GM12878 (cell line): ENCODE measurements at regions not wholly inside any gene's neighbourhood (a gene's known extent, or its start where the extent isn't known, plus 50 kb on each side); places are given as distances from the start of the nearest gene placed in this dataset.

Experiments
- ATAC-seq: fragments of 200-7000 bp; cut with Tn5 transposase; 3 replicates; pipeline ENCODE4 v1.9.1; 2020; ENCODE audit warnings: mild to moderate bottlenecking, moderate library complexity
- BruUV-seq: library from RNA; stranded (reverse); fragments of 400-500 nt; replicated peaks from 2 replicates; lab custom pipeline; 2021; lab: Mats Ljungman, UMichigan
- CTCF ChIA-PET: fragments of 300-600 bp; sonication (Branson Sonifier 250); formaldehyde crosslinking; extraction: SDS; loops from one replicate; lab custom pipeline; 2021; ENCODE audit warnings: inconsistent platforms; lab: Yijun Ruan, JAX
- POLR2A ChIA-PET: fragments of 350-600 bp; formaldehyde crosslinking; extraction: SDS; loops from one replicate; lab custom pipeline; 2021; ENCODE audit warnings: inconsistent platforms; lab: Charles Lee
- RAD21 ChIA-PET: fragments of 300-600 bp; sonication (Branson Sonifier 250); formaldehyde crosslinking; loops from one replicate; lab custom pipeline; 2023; ENCODE audit warnings: antibody characterized with exemption; ENCODE audit not compliant: unreplicated experiment; lab: Charles Lee
- SMC1A ChIA-PET: fragments of 300-600 bp; sonication (Branson Sonifier 250); formaldehyde crosslinking; loops from one replicate; lab custom pipeline; 2023; ENCODE audit not compliant: unreplicated experiment, uncharacterized antibody; lab: Charles Lee
- DNase-seq: peaks from one replicate; pipeline ENCODE4 v3.0.0-alpha.2; 2011; ENCODE audit warnings: low read depth, low spot score
- FAIRE-seq: peaks from 3 replicates; lab custom pipeline; 2011; peaks lifted over from hg19 to GRCh38; lab: Jason Lieb, UNC
- H2AFZ ChIP-seq: 2 replicates; pipeline ENCODE4 v1.6.0; 2011; ENCODE audit warnings: low read depth, low read length, control low read depth; ENCODE audit not compliant: control insufficient read depth
- H3K27ac ChIP-seq: 2 replicates; pipeline ENCODE4 v1.5.1; 2011; ENCODE audit warnings: control low read depth; ENCODE audit not compliant: control insufficient read depth, insufficient read depth
- H3K27me3 ChIP-seq, 2 experiments: replicated peaks in 1 of 2; 2 replicates each; pipeline versions ENCODE4 v1.6.0 to v1.6.1; 2011; ENCODE audit warnings: low read length in 1 of 2; ENCODE audit not compliant: control insufficient read depth in 2 of 2, insufficient read depth in 2 of 2
- H3K36me3 ChIP-seq, 2 experiments: 2 replicates each; pipeline ENCODE4 v1.5.1; 2011; ENCODE audit warnings: low read length in 1 of 2; ENCODE audit not compliant: control insufficient read depth in 2 of 2, insufficient read depth in 2 of 2
- H3K4me1 ChIP-seq: 2 replicates; pipeline ENCODE4 v1.6.1; 2011; ENCODE audit warnings: mild to moderate bottlenecking, low read length, moderate library complexity, mixed read lengths; ENCODE audit not compliant: control insufficient read depth, insufficient read depth
- H3K4me2 ChIP-seq: 2 replicates; pipeline ENCODE4 v1.6.0; 2011; ENCODE audit warnings: control low read depth; ENCODE audit not compliant: control insufficient read depth, insufficient read depth
- H3K4me3 ChIP-seq: fragments of 200-600 bp; sonication (generic); 2 replicates; pipeline ENCODE4 v1.5.1; 2016
- H3K79me2 ChIP-seq: 2 replicates; pipeline ENCODE4 v1.6.0; 2011; ENCODE audit warnings: low read length; ENCODE audit not compliant: control insufficient read depth, insufficient read depth
- H3K9ac ChIP-seq: 2 replicates; pipeline ENCODE4 v1.8.0; 2011; ENCODE audit warnings: low read length, control low read depth, mixed read lengths; ENCODE audit not compliant: control insufficient read depth, insufficient read depth
- H3K9me3 ChIP-seq: replicated peaks from 3 replicates; pipeline ENCODE4 v1.5.1; 2011; ENCODE audit warnings: mild to moderate bottlenecking, low read length; ENCODE audit not compliant: control insufficient read depth, insufficient read depth
- H4K20me1 ChIP-seq: 2 replicates; pipeline ENCODE4 v1.6.0; 2011; ENCODE audit not compliant: control insufficient read depth, insufficient read depth
- FOXM1 ChIP-seq: IDR thresholded peaks from 2 replicates; pipeline ENCODE4 v1.6.1; 2012; ENCODE audit warnings: low read depth, mild to moderate bottlenecking, inconsistent platforms, low read length, moderate library complexity
- MAX ChIP-seq: IDR thresholded peaks from 2 replicates; pipeline ENCODE4 v1.6.1; 2012; ENCODE audit warnings: low read depth, low read length, improper control_type of control experiment
- REST ChIP-seq: IDR thresholded peaks from 2 replicates; pipeline ENCODE4 v1.6.1; 2012; ENCODE audit warnings: mild to moderate bottlenecking, low read depth, low read length
- TCF7 ChIP-seq: IDR thresholded peaks from 2 replicates; pipeline ENCODE4 v1.6.1; 2014; ENCODE audit warnings: antibody characterized with exemption, borderline replicate concordance
- WGBS: methylation state at CpG from one replicate; pipeline ENCODE4 v1.1.6; 2016; ENCODE audit warnings: low lambda C conversion rate; ENCODE audit not compliant: insufficient replicate concordance, insufficient coverage; ENCODE audit errors: missing lambda C conversion rate; 5-methylcytosine and 5-hydroxymethylcytosine counted together
- in situ Hi-C: fragments of 300-500 bp; cut with MboI; formaldehyde crosslinking; loops from 9 replicates; pipeline ENCODE4 v1.14.3; 2018; ENCODE audit warnings: mixed read lengths
- intact Hi-C: fragments of 100-400 bp; cut with micrococcal nuclease; formaldehyde crosslinking; loops from one replicate; pipeline ENCODE4 v1.14.2; 2022; ENCODE audit not compliant: unreplicated experiment

DNA sequence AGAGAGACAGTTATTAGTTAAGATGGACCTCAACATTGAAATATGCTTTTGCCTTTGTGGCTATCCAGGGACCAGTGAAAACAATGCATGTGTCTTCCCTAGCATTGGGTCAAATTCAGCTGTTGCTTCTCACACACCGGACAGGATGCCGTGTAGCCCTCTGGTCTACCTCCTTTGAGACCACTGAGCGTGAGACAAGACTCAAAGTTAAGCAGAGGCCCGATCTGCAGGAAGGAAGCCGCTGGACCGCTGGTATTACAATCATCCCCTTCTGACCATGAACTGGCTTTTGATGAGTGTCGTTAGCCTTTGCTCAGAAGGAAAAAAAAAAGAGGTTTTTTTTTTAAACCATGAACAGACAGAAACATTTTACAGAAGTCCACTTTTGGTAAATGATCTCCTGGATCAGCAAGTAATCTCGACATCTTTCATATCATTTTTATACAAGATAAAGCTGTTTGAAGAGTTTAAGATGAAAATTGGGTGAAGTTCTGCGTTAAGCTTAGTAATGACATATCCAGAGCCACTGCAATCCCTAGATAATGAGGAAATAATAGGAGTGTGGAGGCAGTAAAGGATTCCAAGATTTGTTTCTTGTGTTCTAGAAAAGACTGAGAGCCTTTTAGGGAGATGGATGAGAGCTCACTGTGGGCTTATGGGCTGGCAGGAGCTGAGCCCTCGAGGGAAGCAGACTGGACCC is 622.8 kb downstream of the QKI start:
- Histone ChIP-seq H4K20me1 (no peaks in the 10 kb centered on the region), H3K27ac (no peak overlapping the region), H3K9me3 (no peaks in the 10 kb centered on the region), H3K79me2 (no peaks in the 10 kb centered on the region), H2AFZ (no peak overlapping the region), H3K36me3 (no peaks in the 10 kb centered on the region), H3K9ac (no peak overlapping the region), H3K4me2 (no peak overlapping the region), H3K4me3 (no peak overlapping the region), H3K4me1 (no peaks in the 10 kb centered on the region), H3K27me3 (no peaks in the 10 kb centered on the region)
- in situ Hi-C loops (no loop called here), intact Hi-C loops (no loop called here)
- WGBS = 21% methylated on average over 10 of the region's 10 CpGs
- no TSS peak for BruUV-seq
- ATAC-seq = no peak
- TF ChIP-seq TCF7 (no peak), REST (no peak), FOXM1 (no peak), MAX (no peak)
- FAIRE-seq = no peak
- DNase-seq = no peak
- RAD21 ChIA-PET = no interaction called here
- SMC1A ChIA-PET = no interaction called here
- CTCF ChIA-PET = no interaction called here
- POLR2A ChIA-PET = no interaction called here
